NCI-H2171 (cell line): ENCODE measurements at regions not wholly inside any gene's neighbourhood (a gene's known extent, or its start where the extent isn't known, plus 50 kb on each side); places are given as distances from the start of the nearest gene placed in this dataset.
"Not testable (repeated sequence)": the region's sequence is repeated elsewhere in the genome, so short reads cannot be mapped to it uniquely, and the experiment has no call there.

Experiments
- DNase-seq: peaks from one replicate; lab custom pipeline; 2025; lab: John Stamatoyannopoulos, UW

DNA sequence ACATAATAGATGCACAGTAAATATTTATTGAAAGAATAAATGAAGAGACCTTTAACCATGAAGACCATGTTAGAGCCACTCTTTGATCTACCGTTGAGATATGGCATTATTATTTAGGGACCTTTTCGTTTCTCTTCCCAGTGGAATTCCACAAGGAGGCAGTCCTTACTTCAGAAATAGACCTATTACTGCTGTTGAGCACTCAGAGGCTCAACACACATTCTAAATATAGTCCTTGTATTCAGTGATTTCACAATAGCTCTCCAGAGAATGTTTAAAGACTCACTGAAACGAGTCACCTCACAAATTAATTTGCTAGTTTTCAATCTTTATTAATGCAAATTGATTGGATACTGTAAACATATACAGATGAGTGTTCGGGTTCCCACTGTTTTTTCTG, 603.8 kb downstream of the CDH8 start:
- DNase-seq, result no peak

DNA sequence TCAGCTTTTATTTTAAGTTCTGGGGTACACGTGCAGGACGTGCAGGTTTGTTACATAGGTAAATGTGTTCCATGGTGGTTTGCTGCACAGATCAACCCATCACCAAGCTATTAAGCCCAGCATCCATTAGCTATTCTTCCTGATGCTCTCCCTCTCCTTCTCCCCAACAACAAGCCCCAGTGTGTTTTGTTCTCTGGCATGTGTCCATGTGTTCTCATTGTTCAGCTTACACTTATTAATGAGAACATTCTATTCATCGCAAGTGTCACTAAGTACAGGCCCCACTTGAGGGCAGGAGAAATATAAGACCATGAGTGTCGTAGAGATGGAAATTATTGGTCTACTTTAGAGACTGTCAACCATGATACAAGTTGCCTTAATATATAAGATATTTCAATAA, 615.1 kb downstream of the CDH8 start:
- no peak for DNase-seq

DNA sequence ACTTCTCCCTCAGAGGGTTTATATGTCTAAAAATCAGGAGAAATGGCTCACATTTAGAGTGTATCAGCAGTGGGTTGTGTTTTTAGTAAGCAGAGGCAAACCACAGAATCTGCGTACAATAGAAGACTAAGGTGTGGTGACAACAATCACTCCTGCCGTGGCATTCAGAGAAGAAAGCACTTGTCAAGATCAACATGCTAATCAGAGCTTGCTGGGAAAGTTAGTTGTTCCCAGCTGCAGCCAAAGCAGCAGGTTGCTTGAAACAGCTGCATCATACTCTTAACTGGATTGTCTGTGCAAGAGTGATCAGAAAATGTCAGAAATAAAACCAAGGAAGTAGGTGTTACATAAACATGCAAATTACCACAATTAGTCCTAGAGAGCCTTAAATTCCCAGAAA, 616.4 kb downstream of the CDH8 start:
- DNase-seq, result no peak

DNA sequence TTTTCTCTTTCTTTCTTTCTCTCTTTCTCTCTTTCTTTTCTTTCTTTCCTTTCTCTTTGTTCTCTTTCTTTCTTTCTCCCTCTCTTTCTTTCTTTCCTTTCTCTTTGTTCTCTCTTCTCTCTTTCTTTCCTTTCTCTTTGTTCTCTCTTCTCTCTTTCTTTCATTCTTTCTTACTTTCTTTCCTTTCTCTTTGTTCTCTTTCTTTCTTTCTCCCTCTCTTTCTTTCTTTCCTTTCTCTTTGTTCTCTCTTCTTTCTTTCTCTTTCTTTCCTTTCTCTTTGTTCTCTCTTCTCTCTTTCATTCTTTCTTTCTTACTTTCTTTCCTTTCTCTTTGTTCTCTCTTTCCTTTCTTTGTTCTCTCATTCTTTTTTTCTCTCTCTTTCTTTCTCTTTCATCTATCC, 617.4 kb downstream of the CDH8 start:
- not testable (repeated sequence) for DNase-seq

DNA sequence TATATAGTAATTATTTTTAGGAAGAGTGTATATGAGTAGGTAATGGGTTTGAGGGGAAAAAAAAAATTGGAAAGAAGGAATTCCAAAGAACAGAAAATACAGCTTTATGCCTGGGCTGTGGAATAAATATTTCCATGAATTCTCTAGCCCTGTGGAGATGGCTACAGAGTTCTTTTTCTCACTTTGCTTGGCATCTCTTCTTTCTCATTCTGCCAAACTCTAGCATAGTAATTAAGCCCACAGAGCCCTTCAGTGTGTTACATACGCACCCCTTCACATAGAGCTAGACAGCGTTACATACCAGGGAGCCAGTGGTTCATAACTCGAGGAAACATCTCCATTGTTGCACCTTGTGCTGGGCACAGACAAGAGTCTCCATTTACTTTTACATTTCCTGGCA, 621.1 kb downstream of the CDH8 start:
- DNase-seq, result no peak

DNA sequence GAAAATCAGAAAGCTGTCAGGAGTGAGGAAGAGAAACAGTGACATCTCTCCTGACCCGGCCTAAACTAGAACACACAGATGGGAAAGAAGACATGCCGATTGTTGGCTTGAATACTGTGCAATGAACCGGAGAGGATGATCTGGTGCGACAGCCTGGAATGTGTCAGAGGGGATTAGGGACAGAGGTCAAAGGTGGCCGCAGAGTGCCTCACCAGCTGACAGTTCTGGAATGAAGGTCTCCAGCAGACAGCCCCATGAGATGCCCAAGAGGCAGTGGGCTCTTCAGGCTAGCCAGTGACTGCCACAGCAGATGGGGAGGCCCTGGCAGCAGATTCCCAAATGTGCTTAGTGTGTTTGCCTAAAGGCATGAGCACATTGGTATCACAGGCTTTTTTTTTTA, 623.2 kb downstream of the CDH8 start:
- DNase-seq, result no peak

DNA sequence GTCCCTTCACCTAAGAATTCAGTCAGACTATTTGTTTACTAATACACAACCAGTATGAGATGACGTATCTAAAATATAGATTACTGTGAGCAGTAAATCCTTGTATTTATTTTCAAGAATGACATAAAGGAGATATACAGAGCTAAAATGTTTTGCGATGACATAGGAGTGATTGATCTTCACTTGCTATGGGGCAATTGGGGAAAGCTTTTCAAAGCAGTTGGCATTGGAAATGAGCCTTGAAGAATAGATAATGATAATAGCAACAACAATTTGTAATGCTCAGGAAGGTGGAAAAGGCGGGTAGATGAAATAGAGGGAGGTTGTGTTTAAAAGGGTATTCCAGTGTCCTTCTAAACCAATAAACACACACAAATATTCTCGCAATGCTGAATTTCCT, 623.7 kb downstream of the CDH8 start:
- no peak for DNase-seq

DNA sequence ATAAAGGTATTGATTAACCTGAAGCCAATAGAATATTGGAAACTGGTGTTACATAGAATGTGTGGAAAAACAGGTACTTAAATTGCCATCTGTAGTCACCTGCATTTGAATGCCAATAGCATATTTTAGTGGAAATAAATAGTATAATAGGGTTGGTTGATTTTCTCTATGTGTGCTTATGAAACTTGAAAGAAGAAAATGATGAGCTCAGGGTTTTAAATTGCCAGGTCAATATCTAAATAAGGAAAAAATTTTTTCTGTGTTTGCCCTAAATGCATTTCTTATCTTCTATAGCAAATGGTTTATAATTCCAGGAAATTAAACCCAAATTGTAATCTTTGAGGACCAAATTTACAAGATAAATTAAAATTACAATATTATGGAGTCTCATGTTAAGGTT, 626.6 kb downstream of the CDH8 start:
- DNase-seq, result no peak

DNA sequence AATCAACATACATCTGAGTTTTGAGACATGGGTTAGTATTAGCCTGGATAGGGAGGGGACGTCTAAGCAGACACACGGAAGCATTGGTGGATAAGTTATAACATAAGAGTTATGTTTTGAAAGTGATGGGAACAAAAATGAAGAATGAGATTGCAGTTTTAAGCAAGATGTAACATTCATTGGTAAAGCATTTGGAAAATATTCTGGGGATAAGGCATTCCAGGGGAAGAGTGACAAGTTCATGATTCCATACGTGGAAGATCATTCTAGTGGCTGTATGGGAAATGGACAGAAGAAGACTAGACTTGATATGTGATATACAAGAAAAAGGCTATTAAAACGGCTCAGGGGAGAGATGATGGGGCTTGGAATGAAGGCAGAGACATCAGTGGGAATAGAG, 632.9 kb downstream of the CDH8 start:
- no peak for DNase-seq

DNA sequence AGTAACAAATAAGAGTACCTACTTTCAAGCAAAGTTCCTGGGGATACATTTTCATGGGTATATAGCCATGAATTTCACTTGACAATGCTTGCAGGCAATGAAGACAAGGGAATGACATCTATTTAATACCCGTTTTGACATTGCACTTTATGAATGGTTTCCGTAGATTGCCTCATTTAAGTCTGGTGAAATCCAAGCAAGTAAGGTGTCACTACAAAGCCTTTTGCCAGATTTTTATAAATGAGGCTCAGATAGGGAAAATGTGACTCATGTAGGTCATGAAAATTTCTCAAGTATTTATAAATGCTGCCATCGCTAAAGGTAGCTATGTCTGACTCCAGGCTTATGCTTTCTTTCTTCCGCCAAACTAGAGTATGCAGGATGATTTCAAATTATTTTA, 644.3 kb downstream of the CDH8 start:
- DNase-seq, result no peak

DNA sequence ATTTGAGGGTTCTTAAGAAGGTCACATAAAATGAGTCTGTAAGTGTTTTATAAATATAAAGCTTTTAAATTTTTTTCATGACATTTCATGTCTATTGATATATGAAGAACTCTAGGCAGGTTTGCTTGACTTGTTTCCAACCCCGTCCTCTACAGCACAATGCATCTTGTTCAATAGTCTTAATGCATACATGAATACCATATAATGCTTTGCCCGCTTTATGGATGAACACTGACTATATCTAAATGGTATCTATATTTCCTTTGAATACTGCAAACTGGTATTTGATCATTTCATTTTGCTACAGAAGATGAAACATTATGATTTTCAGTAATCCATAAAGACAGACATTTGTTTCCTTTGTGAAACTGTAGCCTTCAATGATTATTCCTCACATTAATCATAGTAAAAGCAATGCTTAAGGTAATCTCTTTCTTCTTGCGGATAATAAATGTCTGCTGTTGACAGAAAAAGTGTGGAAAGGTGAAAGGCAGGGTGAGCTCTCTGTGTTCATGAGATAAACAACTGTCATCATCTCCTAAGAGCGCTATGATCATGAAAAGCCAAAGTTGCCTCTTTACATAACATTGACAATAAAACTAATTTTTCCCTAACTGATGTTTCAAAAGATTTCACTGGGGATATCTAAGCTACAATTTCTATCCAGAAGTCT, 645.1 kb downstream of the CDH8 start:
- DNase-seq, result no peak

DNA sequence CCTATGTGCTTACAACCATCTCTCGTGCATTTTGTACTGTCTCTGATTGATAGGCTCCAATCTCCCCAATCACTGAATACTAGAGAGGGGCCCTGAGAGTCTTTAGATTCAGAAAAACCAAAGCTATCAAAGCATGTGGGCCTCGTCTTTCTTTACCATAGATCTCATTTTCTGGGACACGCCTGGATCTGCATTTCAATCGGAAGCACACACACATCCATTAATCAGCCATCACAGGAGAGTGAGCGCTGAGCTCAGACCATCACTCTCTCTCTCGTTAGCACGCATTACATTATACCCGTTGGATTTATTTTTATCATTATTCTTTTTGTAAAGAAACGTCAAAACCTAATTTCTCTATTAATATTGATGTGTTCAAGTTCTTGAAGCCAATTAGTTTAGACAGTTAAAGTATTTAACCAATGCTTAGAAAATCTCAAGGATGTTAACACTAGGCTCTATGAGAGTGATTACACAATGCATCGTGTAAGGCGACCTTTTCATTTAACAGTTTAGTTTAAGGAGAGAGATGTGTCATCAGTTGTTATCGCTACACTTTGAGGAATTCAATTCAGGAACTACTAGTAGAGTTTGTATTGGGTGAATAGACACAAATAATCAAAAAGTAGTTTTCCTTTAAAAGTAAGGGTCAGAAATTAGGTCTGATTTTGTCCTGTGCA, 650.7 kb downstream of the CDH8 start:
- no peak for DNase-seq

DNA sequence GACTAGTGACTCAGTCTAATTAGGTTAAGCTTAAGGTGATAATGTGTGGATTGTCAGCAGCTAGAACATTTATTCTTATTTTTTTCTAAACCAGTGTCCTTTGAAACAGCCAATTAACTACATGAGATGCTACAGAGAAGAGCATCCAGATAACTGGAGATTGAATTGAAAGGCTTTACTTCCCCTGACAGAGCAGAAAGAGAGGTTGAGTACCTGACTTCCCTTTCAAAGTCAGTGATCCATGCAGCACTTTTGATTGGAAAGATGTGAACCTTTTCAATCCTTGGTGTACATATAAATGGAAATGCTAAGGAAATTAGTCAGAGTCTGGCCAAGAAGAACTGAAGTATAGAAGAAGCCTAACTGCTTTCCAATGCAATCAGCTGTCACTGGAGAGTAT, 653.8 kb downstream of the CDH8 start:
- DNase-seq, result no peak

DNA sequence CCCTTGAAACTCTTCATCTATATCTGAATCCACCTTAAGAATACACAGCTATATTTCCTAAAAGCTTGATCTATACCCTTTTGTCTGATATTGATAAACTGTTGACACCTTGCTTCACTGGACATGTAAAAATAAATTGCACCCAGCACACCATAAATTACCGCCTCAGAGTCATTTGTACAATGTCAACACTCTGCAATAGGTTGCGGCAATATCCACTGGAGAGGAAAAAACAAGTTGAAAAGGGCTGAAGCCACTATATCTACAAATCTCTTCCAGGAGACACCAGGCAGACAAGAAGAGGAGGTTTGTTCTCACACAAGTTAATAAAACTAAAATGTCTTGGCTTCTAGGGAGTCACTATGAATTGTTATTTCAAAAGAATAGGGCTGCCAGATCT, 656.9 kb downstream of the CDH8 start:
- DNase-seq, result no peak

DNA sequence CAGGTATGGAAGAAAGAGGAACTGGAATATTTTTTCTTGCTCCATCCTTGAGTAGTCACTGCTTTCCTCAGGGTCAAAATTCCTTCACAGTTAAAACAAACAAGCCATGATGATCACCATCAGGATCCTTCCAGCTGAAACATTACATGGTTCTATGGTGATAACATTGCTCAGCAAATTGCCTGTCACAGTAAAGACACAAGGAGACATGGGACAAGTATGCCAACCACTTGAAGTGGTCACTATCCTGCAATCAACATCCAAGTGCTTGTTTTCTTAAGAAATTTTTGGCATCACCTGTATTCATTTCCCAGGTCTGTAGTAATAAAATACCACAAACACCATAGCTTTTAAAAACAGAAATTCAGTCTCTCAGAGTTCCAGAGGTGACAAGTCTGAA, 662.2 kb downstream of the CDH8 start:
- no peak for DNase-seq

DNA sequence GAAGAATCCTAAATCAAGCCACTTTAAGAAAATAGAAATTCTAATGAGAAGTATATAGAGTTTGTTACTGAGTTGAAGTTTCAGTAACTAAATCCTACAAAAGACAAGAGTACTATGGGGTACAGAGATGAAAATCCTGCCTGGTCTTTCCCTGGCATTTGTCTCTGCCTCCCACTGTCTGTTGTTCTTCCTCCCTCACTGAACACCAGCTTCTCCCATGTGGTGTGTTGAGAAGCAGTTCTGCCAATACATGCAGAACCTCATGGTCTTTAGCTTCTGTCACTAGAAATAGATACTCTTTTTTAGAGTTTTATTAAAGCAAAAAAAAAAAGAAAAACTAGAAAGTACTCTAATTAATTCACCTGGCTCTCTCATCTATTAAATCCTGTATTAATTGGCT, 664.4 kb downstream of the CDH8 start:
- no peak for DNase-seq

DNA sequence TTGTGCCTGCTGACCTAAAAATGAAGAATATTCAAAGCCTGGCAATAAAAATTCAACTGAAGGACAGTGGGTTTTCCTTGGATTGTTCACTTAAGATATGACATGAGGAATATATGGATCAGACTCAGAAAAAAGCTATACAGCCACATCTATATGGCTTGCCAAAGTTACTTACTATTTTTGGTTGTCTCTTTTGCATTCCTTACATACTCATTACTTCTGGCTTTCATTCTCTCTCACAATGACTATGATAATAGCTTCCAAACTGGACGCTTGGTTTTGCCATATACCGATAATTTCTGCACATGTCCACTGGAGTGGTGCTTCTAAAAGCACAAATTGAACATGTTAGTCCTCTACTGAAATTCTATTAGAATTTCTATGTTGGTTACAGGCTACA, 664.9 kb downstream of the CDH8 start:
- no peak for DNase-seq

DNA sequence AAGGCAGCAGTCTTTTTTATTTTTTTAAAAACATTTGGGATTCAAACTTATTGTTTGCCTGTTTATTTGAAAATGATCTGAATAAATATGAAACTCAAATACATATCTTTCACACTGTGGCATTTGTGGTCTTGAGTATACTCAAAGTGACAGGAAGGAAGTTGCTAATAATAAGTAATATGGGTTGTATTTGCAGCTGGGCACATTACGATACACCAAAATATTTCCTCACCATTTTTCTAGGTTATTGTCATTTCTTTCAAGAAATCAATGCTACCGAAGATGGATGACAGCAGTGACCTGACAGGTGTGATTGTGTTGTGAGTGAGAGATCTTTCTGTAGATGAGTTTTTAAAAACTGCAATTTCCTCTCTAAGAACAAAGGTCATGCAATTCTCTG, 665.7 kb downstream of the CDH8 start:
- no peak for DNase-seq

DNA sequence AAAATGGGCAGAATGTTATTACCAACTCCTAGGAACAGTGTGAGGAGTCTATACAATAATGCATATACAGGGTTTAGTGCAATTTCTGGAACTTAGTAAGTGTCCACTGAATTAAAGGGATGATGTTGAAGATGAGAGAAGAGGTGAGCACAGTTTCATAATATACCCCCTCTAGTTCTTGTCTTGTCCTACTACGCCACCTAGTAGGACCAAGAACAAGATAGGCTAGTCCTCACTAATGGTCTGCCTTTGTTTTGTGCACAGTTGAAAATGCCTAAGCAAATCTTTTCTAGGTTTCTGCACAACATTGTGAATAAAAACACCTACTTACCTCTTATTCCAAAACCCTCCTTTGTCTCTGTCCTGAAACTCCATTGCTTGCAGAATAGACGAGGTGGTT, 670.2 kb downstream of the CDH8 start:
- DNase-seq, result no peak

DNA sequence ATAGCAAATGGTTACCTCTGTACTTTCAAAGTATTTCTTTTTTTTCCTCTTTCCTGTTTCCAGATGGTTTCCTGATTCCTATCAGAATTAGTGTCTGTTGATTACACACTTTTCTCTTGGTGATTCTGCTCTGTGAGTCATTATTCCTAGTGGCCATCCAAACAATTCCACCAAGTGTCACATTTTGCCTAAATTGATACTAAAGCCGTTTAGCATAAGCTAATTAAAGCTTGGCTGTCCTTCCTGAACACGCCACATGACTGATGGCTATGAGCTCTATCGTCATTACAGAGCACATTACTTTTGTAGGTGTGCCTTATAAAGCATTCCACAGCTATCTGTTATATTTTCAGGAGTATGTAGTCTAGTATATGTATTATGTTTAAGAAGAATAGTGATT, 671.2 kb downstream of the CDH8 start:
- DNase-seq, result no peak

DNA sequence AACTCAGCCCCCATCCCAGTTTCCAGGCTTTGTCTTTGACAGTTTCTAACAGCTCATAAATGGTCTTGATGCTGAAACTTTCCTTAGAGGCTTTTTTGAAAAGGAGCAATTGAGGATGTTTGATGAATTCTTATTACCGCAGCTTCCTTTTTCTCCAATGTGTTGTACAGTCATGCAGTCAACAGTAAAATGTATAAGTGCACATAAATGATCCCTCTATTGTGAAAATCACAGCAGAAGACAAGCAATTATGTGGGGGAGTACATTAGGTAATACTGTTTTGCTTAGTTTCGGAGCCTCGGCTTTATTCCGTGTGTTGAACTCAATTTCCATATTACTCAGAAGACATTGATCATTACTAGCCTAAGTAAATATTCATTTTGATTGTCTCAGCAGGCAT, 673.7 kb downstream of the CDH8 start:
- no peak for DNase-seq

DNA sequence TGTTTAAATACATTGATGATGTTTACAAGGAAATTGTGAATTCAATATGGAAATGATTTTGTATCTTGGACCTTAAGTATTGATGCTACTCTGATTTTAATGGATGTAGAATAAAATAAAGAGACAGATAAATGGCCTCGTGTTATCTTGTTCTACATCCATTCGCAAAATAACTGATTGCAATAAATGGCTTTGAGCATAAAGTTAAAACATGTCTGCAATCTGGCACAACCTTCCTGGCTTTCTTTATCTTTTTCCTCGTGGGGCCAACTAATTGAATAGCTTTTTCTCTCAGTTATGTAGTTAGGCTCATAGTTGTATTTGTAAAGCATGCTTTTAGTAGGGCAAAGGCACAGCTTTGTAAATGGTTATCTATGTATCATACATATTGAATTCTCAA, 691.4 kb downstream of the CDH8 start:
- no peak for DNase-seq

DNA sequence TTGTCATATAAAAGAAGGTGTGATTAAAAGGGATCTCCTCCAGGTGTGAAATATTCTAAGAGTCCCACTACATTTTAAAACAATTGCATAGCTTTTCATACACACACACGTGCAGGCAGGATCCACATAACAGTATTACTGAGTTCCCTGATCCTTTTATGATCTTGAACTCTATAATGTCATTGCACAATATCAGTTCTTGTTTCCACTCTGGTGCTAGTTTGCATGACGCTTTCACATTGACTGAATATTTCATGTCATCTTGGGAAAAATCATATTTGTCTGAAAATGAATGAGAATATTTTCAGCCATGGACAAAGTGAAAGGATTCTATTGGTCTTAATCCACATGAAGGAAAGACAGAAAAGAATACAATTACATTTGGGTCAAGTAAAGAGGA, 703.8 kb downstream of the CDH8 start:
- no peak for DNase-seq

DNA sequence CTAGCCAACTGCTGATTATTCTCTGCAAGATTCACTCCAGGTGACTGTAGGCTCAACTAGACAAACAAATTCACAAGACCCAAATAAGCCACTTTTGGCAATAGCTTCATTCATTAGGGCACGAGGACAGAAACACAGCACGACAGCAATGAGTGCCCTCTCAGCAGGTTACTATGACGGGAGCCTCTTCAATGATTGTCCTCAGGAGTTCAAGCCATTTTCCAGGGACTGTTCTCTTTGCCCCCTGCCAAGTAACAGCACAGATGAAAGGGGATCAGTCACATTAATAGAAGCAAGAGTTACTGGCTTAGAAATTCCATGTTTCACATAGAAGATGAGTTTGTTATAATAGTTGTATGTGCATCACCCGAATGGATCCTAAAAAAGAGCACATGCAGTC, 712.2 kb downstream of the CDH8 start:
- DNase-seq, result no peak
